Caki2 (cell line): ENCODE measurements at regions not wholly inside any gene's neighbourhood (a gene's known extent, or its start where the extent isn't known, plus 50 kb on each side); places are given as distances from the start of the nearest gene placed in this dataset.

Experiments
- DNase-seq: peaks from one replicate; pipeline ENCODE4 v3.0.0-alpha.2; 2015; ENCODE audit warnings: low read depth
- in situ Hi-C: cut with HindIII; loops from 2 replicates; pipeline ENCODE4 v1.10.0; 2016; ENCODE audit warnings: low sequenced_read_pairs, low pct_unique_long_range_greater_than_20kb, mixed read lengths

DNA sequence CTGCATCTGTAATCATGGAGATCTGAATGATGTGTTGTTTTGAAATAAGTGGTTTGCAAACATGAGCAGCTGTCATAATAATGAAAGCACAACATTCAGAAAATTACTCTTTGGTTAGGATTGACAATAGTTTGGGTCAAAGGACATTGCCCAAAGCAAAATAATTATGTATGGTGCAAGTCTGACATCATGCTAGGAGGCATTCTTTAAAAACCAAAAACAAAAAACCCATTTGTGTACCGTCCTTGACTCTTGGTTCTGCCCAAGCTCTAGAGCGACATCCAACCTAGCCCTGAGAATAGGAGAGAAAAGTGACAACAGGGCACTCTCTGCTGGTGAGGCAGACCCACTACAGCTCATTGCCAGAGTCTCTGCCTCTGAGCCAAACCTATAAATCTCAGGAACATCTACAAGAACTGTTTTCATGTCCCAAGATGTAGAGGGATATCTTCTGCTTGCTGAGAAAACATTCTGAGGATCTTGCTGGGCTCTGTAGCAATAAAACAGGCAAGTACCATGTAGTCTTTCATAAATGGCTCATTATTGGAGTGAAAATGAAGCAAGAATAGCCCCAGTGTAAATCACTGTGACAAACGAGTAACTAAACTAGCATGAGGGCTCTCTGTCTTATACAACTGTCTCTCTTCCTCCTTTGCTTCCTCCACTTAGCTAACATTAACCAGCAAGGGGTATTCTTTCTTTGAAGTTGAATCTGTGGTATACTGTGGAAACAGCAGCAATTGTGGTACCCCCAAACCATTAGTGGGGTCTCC, 266.8 kb upstream of the CXCR4 start:
- in situ Hi-C loops: no loop called here
- peak; percentile 3 for DNase-seq

DNA sequence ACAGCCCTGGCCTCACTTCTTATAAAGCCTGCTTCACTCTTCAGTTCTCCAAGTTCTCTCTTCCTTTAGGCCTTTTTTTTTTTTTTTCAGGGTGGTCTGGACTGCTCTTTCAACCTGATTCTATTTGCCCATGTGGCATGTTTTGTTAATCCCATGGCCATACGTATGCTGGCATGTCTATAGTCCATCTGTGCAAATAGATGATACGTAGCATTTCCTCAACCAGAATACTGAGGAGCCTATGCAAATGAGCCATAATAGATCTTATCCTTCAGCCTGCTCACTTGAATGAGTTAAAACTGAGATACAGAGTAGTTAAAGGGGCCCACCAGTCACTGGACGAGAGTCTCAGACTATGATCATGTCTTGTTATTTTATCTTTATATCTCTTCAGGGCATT, 265.2 kb upstream of the CXCR4 start:
- in situ Hi-C loops: no loop called here
- no peak for DNase-seq

DNA sequence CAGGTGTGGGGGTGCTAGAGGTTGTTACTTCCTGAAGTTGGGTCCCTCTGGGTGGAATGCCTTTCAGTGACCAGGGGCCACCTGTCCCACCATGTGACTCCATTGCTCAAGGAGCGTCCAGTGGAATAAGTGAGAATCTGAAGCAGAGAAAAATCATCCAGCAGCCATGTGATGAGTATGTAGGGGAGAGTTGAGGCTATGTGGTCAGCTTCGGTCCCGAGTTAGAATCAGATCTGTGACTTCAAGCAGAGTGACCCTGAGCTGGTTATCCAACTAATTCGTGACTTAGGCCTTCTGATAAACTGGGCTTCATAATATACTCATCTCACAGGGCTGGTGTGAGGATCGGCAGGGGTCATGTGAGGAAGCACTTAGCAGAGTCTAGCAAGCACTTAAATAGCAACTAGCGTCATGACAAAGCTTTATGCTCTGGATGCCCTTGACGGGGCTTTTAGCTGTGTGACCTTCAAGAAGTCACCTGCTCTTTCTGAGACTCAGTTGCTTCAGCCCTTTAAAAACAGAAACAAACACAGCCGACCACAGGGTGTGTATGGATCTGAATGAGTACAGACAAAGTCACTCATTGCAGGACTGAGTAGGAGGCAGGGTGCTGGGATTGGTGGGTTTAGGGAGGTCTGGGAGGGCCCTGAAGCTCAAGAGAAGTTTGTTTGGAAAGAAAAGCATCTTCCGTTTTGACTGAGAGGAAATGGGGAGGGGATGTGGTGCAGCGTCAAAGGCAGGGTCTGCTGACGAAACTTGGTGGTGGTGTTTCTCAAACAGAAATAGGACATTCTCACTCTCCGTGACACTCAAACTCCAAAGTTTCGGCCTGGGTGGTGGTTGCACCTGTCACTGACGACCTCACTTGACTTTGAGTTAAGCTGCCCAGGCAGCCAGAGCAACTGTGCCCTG, 264.0 kb upstream of the CXCR4 start:
- in situ Hi-C loops: no loop called here
- no peak for DNase-seq

DNA sequence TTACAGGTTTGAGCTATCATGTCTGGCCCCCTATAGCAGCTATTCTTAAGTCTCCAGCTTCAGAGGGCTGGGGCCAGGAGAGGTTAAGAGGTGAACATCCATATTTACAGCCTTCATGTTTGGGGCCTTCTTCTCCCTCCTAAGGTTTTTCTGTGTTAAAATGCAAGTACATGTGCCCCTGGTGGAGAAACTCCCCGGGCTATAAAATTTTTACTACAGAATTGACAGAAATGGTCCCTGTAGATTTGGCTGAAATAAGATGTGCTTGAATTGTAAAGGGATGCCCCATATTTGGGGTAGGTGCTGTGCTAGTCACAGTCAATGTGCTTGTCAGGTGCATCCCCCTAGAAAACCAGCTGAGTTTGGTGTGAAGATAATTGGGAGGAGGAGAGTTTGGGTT, 263.3 kb upstream of the CXCR4 start:
- in situ Hi-C loops: no loop called here

DNA sequence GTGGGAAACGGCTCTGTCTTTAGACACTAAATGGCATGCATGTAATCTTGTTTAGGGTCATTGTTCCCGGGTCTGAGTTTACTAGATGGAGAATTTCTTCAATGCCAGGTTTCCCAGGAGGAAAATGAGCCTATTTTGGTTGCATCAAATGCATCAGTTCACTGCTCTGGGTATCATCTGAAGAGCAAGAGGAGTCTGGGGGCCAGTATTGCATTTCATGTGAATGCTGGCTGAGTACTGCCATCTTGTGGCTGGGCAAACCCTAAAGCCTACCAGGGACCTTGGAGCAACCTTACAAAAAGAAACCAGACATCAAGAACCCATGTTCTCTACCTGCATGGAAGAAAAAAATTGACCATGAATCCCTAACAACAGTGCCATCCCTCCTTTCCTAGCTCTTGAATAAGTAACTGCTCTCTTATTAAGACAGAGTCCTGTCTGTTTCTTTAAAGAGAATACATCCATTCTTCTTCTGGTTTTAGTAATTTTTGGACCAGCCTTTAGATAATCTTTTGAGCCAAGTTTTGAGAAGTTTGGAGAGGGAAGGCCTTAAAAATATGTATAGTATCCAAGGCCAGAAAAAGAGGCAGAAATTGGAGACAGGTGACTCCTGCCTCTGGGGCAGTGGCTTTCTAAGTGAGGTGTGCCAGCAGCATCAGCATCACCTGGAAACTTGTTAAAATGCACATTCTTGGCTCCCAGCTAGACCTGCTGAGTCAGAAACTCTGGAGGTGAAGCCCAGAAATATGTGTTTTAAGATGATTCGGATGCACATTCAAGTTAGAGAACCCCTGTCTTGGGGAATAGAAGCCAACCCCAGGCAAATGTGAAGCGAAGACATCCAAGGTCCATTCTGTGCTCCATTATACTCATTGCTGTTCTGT, 261.0 kb upstream of the CXCR4 start:
- in situ Hi-C loops: no loop called here
- peak; percentile 18 for DNase-seq

More for the DNA sequence above, 263.3 kb upstream of the CXCR4 start:
- no peak for DNase-seq

DNA sequence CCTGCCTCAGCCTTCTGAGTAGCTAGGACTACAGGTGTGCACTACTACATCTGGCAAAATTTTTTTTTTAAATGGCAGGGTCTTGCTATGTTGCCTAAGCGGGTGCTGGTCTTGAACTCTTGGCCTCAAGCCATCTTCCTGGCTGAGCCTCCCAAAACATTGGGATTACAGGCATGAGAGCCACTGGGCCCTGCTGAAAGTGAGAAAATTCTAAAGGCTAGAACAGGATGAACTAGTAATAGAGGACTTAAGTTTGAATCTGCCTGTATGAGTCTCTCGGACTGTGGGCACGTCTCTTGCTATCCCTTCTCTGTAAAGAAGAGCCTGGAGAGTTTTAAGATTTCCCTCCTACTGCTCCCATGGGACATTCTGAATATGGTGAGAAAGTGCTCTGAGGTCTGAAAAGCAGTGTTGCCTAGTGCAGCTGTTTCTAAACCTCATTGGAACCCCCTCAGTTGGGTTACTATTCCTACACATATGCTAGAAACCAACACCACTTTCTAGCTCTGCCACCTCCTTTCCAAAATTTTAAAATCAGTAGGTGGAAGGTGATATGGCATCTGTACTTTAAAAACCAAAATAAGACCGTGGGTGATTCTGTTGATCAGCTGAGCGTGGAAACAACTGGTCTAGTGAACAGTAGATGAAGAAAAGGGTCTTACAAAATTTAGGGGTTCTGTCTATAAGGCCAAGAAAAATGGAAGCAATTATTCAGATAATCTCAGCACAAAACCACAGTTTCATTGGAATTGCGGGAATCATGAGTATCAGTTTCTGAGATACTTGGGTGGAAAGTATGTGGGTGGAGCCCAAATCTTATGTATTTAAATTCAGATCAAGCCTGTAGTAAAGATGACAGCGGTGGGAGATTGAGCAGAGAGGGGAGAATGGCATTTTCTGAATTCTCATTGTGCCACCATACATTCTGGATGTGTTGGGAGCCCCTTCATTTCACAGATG, 259.8 kb upstream of the CXCR4 start:
- DNase-seq: no peak
- in situ Hi-C loops: no loop called here

DNA sequence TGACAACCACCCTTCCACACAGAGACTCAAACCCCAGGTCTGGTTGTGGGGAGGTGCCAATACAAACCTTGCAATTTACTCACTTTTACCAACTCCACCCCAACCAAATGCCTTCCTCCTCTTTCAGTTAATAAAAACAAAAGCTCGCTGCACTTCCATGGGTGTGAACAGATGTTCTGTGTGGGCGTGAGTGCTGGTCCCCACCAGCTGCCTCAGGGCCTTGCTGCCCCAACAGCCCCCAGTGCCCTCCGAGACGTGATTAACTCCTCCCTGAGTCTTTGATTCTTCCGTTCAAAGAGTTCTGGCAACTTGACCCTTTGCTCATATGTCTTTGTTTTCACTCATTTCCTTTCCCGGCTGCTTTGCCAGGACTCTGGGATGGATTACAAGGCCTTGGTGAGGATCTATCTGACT, 258.9 kb upstream of the CXCR4 start:
- no peak for DNase-seq
- in situ Hi-C loops: no loop called here

DNA sequence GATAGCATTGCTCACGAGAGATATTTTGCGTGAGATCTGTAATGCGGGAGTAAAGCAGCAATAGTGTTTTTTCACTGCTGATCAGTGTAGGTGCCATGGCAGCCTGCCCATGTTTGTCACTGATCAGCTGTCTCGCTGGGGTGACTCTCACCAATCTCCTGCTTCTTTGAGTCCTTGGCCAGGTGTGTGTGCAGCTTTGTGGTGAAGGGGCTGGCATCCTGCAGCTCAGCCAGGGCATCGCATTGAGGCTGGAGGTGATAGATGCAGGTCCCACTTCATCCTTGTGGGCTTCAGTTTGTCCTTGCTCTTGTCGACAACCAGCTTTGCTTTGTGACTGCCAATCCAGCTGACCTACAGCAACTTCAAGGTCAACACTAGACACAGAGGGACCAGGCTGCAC, 258.3 kb upstream of the CXCR4 start:
- in situ Hi-C loops: no loop called here
- DNase-seq: no peak

DNA sequence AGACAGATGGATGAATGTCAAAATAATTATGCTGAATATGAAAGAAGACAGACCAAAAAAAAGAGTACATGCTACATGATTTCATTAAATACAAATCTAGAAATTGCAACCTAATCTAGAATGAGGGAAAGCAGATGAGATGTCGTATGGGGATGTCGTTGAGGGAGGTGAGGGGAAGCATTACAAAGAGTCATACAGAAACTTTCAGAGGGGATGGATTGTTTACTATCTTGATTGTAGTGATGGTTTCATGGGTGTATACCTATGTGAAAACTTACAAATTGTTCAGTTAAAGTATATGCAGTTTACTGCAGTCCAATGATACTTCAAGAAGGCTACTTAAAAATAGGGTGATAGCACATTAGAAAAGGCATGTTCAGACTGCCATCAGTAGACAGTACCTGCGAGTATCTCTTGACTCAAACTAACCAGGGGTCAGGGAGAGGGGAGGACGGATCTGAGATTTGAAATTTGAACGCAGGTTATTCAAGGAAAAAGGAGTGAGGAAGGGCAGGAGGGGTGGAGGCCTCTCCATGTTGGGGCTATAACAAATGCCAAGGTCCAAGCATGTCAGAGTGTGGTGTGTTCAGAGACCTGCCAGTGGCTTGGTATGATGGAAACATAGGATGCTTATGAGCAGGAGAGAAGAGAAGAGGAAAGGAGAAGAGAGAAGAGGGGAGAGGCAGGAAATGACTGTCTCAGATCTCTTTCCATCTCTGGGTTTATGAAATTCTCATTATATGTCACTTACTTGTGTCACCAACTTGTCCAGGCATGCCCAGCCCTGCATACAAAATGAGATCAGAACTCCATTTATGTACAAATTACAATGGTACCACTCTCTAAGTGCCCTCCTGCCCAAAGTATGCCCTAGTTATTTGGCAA, 257.3 kb upstream of the CXCR4 start:
- in situ Hi-C loops: no loop called here
- no peak for DNase-seq

DNA sequence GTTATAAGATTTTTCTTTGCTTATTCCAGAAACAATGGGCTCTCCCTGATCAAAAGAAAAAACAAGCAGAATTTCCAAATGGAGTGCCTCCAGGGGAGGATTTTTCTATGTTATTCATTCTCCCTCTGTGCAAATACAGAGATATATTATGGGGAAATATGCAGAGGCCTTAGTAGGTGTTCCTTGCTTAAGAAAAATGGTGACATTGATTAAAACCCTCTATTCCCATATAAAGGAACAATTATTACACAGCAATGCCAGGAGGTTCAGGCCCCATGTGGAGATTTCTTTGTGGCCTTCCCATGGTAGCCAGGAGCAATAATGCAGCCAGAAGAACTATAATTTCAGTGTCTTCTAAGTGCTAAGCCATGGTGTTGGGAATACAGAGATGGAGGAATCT, 255.9 kb upstream of the CXCR4 start:
- in situ Hi-C loops: no loop called here

DNA sequence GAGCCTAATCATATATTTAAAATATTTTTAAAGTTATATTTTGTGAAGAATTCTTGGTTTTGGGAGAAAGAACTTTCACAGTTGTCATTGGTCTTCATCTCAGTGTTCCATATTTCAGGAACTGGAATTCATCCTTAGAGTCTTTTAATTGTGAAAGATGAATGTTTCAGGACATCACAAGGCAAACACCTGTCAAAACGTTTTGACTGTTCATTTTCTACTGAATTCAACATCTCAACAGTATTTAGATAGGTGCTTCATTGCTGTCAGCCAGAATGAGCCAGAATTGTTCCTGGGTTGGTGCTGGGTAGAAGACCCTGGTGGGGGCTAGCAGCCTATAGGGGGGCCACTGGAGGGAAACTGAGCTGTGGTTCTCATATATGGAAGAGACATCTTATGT, 255.1 kb upstream of the CXCR4 start:
- in situ Hi-C loops: no loop called here
- DNase-seq: no peak

More for the DNA sequence above, 255.9 kb upstream of the CXCR4 start:
- no peak for DNase-seq

DNA sequence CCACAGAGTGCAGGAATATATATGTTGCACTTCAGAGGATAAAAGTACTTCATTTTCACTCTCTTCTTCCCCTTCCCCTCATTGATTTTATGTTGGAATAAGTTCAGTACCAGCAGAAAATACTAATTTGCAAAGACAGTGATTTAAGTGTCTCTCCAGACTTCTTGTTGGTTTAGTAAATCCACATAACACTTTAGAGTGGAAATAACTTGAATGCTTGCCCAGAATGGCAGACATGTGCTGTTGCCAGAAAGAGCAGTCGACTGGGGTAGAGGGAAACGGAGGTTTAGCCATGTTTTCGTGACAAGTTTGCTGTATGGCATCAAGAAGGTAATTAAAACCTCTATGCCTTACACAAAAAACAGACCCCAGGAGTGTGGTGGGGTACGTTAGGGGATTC, 246.0 kb upstream of the CXCR4 start:
- in situ Hi-C loops: no loop called here
- DNase-seq: no peak

DNA sequence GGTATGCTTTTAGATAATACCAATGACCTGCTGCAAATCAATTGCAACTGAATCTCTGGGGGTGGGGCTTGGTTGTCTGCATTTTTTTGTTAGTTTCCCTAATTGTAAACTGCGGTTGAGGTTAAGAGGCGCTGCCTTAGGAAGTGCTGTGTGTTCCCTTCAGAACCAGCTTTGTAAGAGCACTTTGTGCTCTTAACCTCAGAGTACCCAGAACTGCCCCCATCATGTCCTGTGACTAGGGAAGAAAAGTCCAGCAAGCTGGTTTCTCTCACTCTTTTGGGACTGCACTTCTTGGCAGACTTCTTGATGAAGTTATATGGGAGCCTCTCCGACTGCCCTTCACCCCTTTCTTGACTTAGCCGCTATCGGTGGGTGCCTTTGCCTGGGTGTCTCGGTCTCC, 245.5 kb upstream of the CXCR4 start:
- DNase-seq: no peak
- in situ Hi-C loops: no loop called here

DNA sequence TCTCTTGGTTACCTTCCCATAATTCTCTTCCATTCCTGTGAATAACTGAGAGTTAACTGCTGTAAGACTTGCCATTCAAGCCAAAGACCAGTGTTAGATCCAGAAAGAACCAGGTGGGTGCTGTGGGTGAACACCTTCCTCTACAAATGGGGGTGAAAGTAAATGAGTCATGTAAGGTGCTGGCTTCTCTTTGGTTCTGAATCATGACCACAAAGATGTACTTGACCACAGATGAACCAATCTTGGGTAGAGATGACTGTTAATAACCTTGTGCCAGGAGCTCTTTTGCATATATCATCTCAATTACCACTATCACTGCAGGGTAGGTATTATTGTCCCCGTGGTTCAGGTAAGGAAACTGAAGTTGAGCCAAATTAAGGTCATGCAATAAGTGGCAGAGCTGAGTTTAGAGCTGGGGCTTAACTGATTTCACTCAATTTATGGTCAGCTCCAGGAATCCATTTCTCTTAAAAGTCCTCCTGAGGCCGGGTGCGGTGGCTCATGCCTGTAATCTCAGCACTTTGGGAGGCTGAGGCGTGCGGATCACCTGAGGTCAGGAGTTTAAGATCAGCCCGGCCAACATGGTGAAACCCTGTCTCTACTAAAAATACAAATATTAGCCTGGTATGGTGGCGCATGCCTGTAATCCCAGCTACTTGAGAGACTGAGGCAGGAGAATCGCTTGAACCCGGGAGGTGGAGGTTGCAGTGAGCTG, 244.9 kb upstream of the CXCR4 start:
- in situ Hi-C loops: no loop called here
- DNase-seq: no peak

DNA sequence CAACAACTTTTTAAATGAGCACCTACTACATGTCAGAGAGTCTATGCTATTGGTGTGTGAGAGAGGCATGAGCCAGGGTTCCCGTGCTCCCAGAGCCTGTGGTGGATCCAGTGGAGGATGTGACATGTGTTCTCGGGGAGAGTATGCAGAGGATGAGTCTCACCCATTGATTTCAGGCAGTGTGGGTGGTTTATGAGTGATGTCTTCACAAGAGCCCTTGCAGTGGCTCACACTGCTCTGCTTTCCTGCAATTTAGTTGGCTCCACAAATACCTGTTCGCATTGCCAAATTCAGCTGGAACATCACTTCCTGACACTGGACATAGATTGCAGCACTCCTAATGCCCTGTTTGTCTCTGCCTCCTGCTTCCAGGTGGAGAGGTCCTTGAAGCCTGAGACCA, 243.6 kb upstream of the CXCR4 start:
- in situ Hi-C loops: no loop called here
- no peak for DNase-seq

DNA sequence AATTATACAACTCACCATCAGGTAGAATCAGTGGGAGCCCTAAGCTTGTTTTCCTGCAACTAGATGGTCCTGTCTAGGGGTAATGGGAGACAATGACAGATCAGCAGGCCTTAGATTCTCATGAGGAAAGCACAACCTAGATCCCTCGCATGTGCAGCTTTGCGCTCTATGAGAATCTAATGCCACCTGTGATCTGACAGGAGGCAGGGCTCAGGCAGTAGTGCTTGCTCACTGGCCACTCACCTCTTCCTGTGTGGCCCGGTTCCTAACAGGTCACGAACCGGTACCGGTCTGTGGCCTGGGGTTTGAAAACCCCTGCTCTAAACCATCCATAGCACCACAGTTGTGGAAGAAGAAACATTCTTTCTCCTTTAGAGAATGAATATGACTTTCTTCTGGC, 242.8 kb upstream of the CXCR4 start:
- in situ Hi-C loops: no loop called here
- DNase-seq: no peak
